Body of pancreas (tissue), 4 donors: ENCODE measurements at regions not wholly inside any gene's neighbourhood (a gene's known extent, or its start where the extent isn't known, plus 50 kb on each side); places are given as distances from the start of the nearest gene placed in this dataset.

ENCODE experiments used
- POLR2A ChIP-seq, 3 donors: fragments of 450-650 bp; IDR thresholded peaks; one replicate each; pipeline ENCODE4 v1.6.1; 2016; ENCODE audit warnings: antibody characterized with exemption in 3 of 3, mild to moderate bottlenecking in 2 of 3
- TF ChIP-seq, protein P1 (sequence below), 7 experiments: fragments of 450-650 bp in 4 of 7; fragments of 200-600 bp in 3 of 7; sonication (generic) in 3 of 7; IDR thresholded peaks; one replicate each; pipeline ENCODE4 v1.5.1; 2016 to 2019; ENCODE audit warnings: antibody characterized with exemption in 7 of 7

DNA sequence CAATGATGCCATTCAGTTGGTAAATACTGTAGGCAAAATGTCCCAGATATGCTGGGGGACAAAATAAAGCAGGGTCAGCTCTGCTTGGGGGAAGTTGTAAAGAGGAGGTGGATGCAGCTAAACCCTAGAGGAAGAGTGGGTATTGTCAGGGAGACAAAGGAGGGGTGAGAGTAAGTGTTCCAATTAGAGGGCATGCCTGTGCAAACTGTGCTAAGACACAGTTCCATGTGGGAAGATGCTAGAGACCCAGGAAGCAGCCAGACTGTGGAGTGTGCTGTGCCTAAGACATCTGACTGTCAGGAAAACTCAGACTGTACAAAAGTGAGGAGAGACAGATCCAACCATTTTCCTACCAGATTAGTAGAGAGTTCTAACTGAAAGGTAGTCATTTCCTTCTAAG is 474.3 kb downstream of the ATP23 start:
- TF ChIP-seq, protein P1, sequence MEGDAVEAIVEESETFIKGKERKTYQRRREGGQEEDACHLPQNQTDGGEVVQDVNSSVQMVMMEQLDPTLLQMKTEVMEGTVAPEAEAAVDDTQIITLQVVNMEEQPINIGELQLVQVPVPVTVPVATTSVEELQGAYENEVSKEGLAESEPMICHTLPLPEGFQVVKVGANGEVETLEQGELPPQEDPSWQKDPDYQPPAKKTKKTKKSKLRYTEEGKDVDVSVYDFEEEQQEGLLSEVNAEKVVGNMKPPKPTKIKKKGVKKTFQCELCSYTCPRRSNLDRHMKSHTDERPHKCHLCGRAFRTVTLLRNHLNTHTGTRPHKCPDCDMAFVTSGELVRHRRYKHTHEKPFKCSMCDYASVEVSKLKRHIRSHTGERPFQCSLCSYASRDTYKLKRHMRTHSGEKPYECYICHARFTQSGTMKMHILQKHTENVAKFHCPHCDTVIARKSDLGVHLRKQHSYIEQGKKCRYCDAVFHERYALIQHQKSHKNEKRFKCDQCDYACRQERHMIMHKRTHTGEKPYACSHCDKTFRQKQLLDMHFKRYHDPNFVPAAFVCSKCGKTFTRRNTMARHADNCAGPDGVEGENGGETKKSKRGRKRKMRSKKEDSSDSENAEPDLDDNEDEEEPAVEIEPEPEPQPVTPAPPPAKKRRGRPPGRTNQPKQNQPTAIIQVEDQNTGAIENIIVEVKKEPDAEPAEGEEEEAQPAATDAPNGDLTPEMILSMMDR (IDR thresholded peaks at IDR 0.05): no peak
- TF ChIP-seq POLR2A (IDR thresholded peaks at IDR 0.05): no peak
